H9 (cell line): ENCODE measurements at regions not wholly inside any gene's neighbourhood (a gene's known extent, or its start where the extent isn't known, plus 50 kb on each side); places are given as distances from the start of the nearest gene placed in this dataset.
A peak's percentile ranks its signal among the peaks of the same experiment; 100 is the strongest.

Experiments used
- DNase-seq: peaks from one replicate; pipeline ENCODE4 v3.0.0-alpha.2; 2017
- H2AFZ ChIP-seq: one replicate; pipeline ENCODE4 v1.6.1; 2013; ENCODE audit warnings: mild to moderate bottlenecking, low read length, control low read depth, moderate library complexity
- H2AK5ac ChIP-seq: 2 replicates; pipeline ENCODE4 v1.6.1; 2013; ENCODE audit warnings: low read length, control low read depth, mixed read lengths; ENCODE audit not compliant: insufficient read length
- H2BK120ac ChIP-seq: one replicate; pipeline ENCODE4 v1.6.1; 2013; ENCODE audit warnings: low read depth, mild to moderate bottlenecking, low read length, control low read depth, inconsistent platforms; ENCODE audit not compliant: poor library complexity, severe bottlenecking
- H2BK12ac ChIP-seq: 2 replicates; pipeline ENCODE4 v1.6.1; 2013; ENCODE audit warnings: low read length, control low read depth, mixed read lengths, low read depth; ENCODE audit not compliant: insufficient read length
- H2BK15ac ChIP-seq: 2 replicates; pipeline ENCODE4 v1.6.1; 2013; ENCODE audit warnings: low read depth, low read length, control low read depth
- H2BK20ac ChIP-seq: one replicate; pipeline ENCODE4 v1.6.1; 2013; ENCODE audit warnings: low read depth, mild to moderate bottlenecking, low read length, control low read depth, inconsistent platforms; ENCODE audit not compliant: poor library complexity, severe bottlenecking
- H2BK5ac ChIP-seq: 2 replicates; pipeline ENCODE4 v1.6.1; 2013; ENCODE audit warnings: low read length, control low read depth, mixed read lengths; ENCODE audit not compliant: insufficient read length
- H3K14ac ChIP-seq: 2 replicates; pipeline ENCODE4 v1.6.1; 2013; ENCODE audit warnings: low read length, control low read depth; ENCODE audit not compliant: insufficient read depth
- H3K18ac ChIP-seq: 2 replicates; pipeline ENCODE4 v1.6.1; 2013; ENCODE audit warnings: low read depth, mild to moderate bottlenecking, mixed read lengths, low read length, control low read depth; ENCODE audit not compliant: insufficient read length
- H3K23ac ChIP-seq: 2 replicates; pipeline ENCODE4 v1.6.1; 2013; ENCODE audit warnings: low read length, control low read depth, mixed read lengths, low read depth; ENCODE audit not compliant: insufficient read length
- H3K23me2 ChIP-seq: 2 replicates; pipeline ENCODE4 v1.6.1; 2013; ENCODE audit warnings: low read depth, mild to moderate bottlenecking, mixed read lengths, low read length, control low read depth; ENCODE audit not compliant: insufficient read length, poor library complexity, severe bottlenecking
- H3K27ac ChIP-seq: 2 replicates; pipeline ENCODE4 v1.5.1; 2013; ENCODE audit warnings: low read length, control low read depth, mixed read lengths, low read depth; ENCODE audit not compliant: insufficient read length
- H3K27me3 ChIP-seq: 2 replicates; pipeline ENCODE4 v1.6.1; 2013; ENCODE audit warnings: low read length, control low read depth, inconsistent platforms; ENCODE audit not compliant: insufficient read depth
- H3K4ac ChIP-seq: 2 replicates; pipeline ENCODE4 v1.6.1; 2013; ENCODE audit warnings: low read depth, mild to moderate bottlenecking, control low read depth, inconsistent platforms, low read length, moderate library complexity
- H3K4me1 ChIP-seq: 2 replicates; pipeline ENCODE4 v1.6.1; 2013; ENCODE audit warnings: low read length, control low read depth, inconsistent platforms; ENCODE audit not compliant: insufficient read depth
- H3K4me2 ChIP-seq: 2 replicates; pipeline ENCODE4 v1.6.1; 2013; ENCODE audit warnings: low read length, control low read depth, mixed read lengths; ENCODE audit not compliant: insufficient read length, insufficient read depth
- H3K56ac ChIP-seq: 2 replicates; pipeline ENCODE4 v1.6.1; 2013; ENCODE audit warnings: low read depth, mild to moderate bottlenecking, mixed read lengths, low read length, control low read depth; ENCODE audit not compliant: insufficient read length
- H3K79me1 ChIP-seq: 2 replicates; pipeline ENCODE4 v1.6.1; 2013; ENCODE audit warnings: low read depth, mild to moderate bottlenecking, moderate library complexity, low read length, control low read depth, inconsistent platforms; ENCODE audit not compliant: insufficient read depth, poor library complexity, severe bottlenecking
- H3K79me2 ChIP-seq: 2 replicates; pipeline ENCODE4 v1.6.1; 2013; ENCODE audit warnings: low read length, control low read depth, inconsistent platforms; ENCODE audit not compliant: insufficient read depth
- H3K9ac ChIP-seq: 2 replicates; pipeline ENCODE4 v1.6.1; 2013; ENCODE audit warnings: low read length, control low read depth, mixed read lengths; ENCODE audit not compliant: insufficient read length; ENCODE audit errors: extremely low read depth
- H3K9me3 ChIP-seq: one replicate; pipeline ENCODE4 v1.6.1; 2013; ENCODE audit warnings: low read depth, low read length, inconsistent platforms; ENCODE audit not compliant: control insufficient read depth
- H3T11ph ChIP-seq: one replicate; pipeline ENCODE4 v1.6.1; 2013; ENCODE audit warnings: mild to moderate bottlenecking, low read length, control low read depth, inconsistent platforms
- H4K20me1 ChIP-seq: one replicate; pipeline ENCODE4 v1.6.1; 2013; ENCODE audit not compliant: control insufficient read depth, insufficient read length, insufficient read depth
- H4K5ac ChIP-seq: 2 replicates; pipeline ENCODE4 v1.6.1; 2013; ENCODE audit warnings: low read depth, mild to moderate bottlenecking, mixed read lengths, low read length, control low read depth; ENCODE audit not compliant: insufficient read length
- H4K8ac ChIP-seq: replicated peaks from 2 replicates; pipeline ENCODE4 v1.6.1; 2013; ENCODE audit warnings: low read length, control low read depth, mixed read lengths, low read depth; ENCODE audit not compliant: insufficient read length
- H4K91ac ChIP-seq: 2 replicates; pipeline ENCODE4 v1.6.1; 2013; ENCODE audit warnings: low read depth, mild to moderate bottlenecking, moderate library complexity, mixed read lengths, low read length, control low read depth; ENCODE audit not compliant: insufficient read length
- H3K27ac Mint-ChIP-seq, 3 experiments: 2 replicates in 2 of 3; 3 replicates in 1 of 3; pipeline ENCODE4 v1.8.0; 2020 to 2021; ENCODE audit warnings: mixed read lengths in 3 of 3, mild to moderate bottlenecking in 1 of 3, moderate library complexity in 1 of 3
- H3K27me3 Mint-ChIP-seq: 2 replicates; pipeline ENCODE4 v1.8.0; 2021; ENCODE audit warnings: low read depth, mild to moderate bottlenecking, moderate library complexity, mixed read lengths
- H3K36me3 Mint-ChIP-seq, 3 experiments: 2 replicates in 2 of 3; 3 replicates in 1 of 3; pipeline ENCODE4 v1.8.0; 2020 to 2021; ENCODE audit warnings: low read depth in 3 of 3, mixed read lengths in 3 of 3; ENCODE audit not compliant: insufficient read depth in 1 of 3
- H3K4me1 Mint-ChIP-seq, 2 experiments: 2 replicates each; pipeline ENCODE4 v1.8.0; 2020; ENCODE audit warnings: mixed read lengths in 2 of 2
- H3K4me3 Mint-ChIP-seq, 2 experiments: 2 replicates in 1 of 2; 3 replicates in 1 of 2; pipeline ENCODE4 v1.8.0; 2020 to 2021; ENCODE audit warnings: mild to moderate bottlenecking in 2 of 2, mixed read lengths in 2 of 2, moderate library complexity in 1 of 2
- H3K9me3 Mint-ChIP-seq, 2 experiments: 2 replicates in 1 of 2; 3 replicates in 1 of 2; pipeline ENCODE4 v1.8.0; 2020; ENCODE audit warnings: mild to moderate bottlenecking in 2 of 2, mixed read lengths in 2 of 2, moderate library complexity in 1 of 2
- CTCF ChIP-seq: fragments of 200-600 bp; sonication (generic); conservative IDR thresholded peaks from 3 replicates; pipeline ENCODE4 v1.8.0; 2021; ENCODE audit warnings: antibody characterized with exemption, mild to moderate bottlenecking
- WGBS: extraction: QIAGEN DNeasy Blood & Tissue Kit; methylation state at CpG from one replicate; pipeline ENCODE4 v1.1.7; 2013; ENCODE audit warnings: missing lambda C conversion rate, low lambda C conversion rate, mixed read lengths; ENCODE audit not compliant: insufficient read length; ENCODE audit errors: extremely low coverage; 5-methylcytosine and 5-hydroxymethylcytosine counted together

GRCh38 chr10:121131426-121132265 lies 280.5 kb downstream of the WDR11 start:
- Mint-ChIP-seq H3K9me3 (peaks cover 0 to 3% of the 10 kb centered on the region in 2 experiments; a peak in 2 of 5 replicates), H3K4me1 (peaks cover 5 to 6% of the 10 kb centered on the region in 2 experiments), H3K27me3 (peaks cover 4% of the 10 kb centered on the region), H3K27ac (no peak overlapping the region), H3K4me3 (no peak overlapping the region), H3K36me3 (no peaks in the 10 kb centered on the region)
- H4K20me1 ChIP-seq, result no peaks in the 10 kb centered on the region
- no peaks in the 10 kb centered on the region for H3K23me2 ChIP-seq
- no peak overlapping the region for H4K5ac ChIP-seq
- no peak overlapping the region for H3K27ac ChIP-seq
- WGBS, result no CpG with 5 or more reads among the region's 9 CpGs
- H3K14ac ChIP-seq, result peak overlapping the region; percentile 23; the same call in 1 of the 2 replicates
- H3K4ac ChIP-seq, result no peak overlapping the region
- H3T11ph ChIP-seq, result no peak overlapping the region
- no peak overlapping the region for H2AK5ac ChIP-seq
- H2BK12ac ChIP-seq, result no peak overlapping the region
- no peaks in the 10 kb centered on the region for H3K27me3 ChIP-seq
- H3K4me1 ChIP-seq, result no peaks in the 10 kb centered on the region
- H2BK5ac ChIP-seq, result no peak overlapping the region
- no peak overlapping the region for H3K9ac ChIP-seq
- no peak overlapping the region for H3K18ac ChIP-seq
- no peak overlapping the region for H2BK120ac ChIP-seq
- no peaks in the 10 kb centered on the region for H3K79me2 ChIP-seq
- H3K23ac ChIP-seq, result no peak overlapping the region
- H4K8ac ChIP-seq, result no peak overlapping the region
- no peak for TF ChIP-seq CTCF
- H4K91ac ChIP-seq, result no peak overlapping the region
- no peaks in the 10 kb centered on the region for H3K9me3 ChIP-seq
- no peak overlapping the region for H3K4me2 ChIP-seq
- H3K56ac ChIP-seq, result no peak overlapping the region
- no peak for DNase-seq
- no peak overlapping the region for H2BK15ac ChIP-seq
- no peaks in the 10 kb centered on the region for H3K79me1 ChIP-seq
- H2AFZ ChIP-seq, result no peak overlapping the region
- no peak overlapping the region for H2BK20ac ChIP-seq
